GM21576 (cell line): ENCODE measurements at regions not wholly inside any gene's neighbourhood (a gene's known extent, or its start where the extent isn't known, plus 50 kb on each side); places are given as distances from the start of the nearest gene placed in this dataset.

Experiments
- ATAC-seq: cut with Tn5 transposase; IDR thresholded peaks from one replicate; pipeline ENCODE4 v1.9.1; 2021; ENCODE audit warnings: mild to moderate bottlenecking, moderate library complexity; ENCODE audit not compliant: unreplicated experiment

GRCh38 chr11:19311308-19312030, 70.7 kb upstream of the E2F8 start:
- ATAC-seq = peak; percentile 73

- ATAC-seq = no peak
These were observed 66.8 kb upstream of the E2F8 start for GRCh38 chr11:19307498-19307897.

DNA sequence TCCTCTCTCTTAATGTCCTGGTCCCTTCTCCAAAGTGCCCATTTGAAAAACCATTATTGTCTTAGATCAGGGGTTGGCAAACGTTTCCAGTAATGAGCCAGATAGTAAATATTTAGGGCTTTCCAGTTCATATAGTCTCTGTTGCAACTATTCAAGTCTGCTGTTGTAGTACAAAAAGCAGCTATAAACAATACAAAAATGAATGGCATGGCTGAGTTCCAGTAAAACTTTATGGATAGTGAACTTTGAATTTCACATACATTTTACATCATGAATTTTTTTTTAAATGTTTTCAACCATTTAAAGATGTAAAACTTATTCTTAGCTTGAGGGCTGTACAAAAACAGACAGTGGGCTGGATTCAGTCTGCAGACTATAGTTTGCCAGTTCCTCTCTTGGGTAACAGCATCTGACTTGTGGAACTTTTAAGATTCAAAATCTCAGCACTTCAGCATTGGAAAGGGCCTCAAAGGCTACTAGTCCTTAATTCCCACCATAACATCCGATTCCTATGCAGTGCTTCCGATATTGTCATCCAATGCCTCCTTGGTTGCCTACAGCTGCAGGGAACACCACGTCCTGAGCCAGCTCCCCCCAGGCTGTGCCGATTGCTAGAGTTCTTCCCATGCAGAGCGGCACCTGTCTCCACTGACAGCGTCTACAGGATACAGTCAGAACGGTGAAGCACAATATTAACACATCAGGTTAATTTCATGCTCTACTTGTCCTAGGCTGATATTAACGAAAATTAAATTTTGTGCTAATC, 65.6 kb upstream of the E2F8 start:
- ATAC-seq = no peak

- no peak for ATAC-seq
These were observed 60.6 kb upstream of the E2F8 start for GRCh38 chr11:19301361-19301760.

DNA sequence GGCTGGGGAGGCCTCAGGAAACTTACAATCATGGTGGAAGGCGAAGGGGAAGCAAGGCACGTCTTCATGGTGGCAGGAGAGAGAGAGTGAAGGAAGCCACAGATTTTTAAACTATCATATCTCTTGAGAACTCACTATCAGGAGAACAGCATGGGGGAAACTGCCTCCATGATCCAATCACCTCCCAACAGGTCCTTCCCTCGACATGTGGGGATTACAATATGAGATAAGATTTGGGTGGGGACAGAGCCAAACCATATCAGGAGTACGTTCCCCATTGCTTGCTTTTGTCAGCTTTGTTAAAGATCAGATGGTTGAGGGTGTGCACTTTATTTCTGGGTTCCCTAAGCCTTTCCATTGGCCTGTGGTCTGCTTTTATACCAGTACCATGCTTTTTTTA, 53.7 kb upstream of the E2F8 start:
- ATAC-seq = no peak

DNA sequence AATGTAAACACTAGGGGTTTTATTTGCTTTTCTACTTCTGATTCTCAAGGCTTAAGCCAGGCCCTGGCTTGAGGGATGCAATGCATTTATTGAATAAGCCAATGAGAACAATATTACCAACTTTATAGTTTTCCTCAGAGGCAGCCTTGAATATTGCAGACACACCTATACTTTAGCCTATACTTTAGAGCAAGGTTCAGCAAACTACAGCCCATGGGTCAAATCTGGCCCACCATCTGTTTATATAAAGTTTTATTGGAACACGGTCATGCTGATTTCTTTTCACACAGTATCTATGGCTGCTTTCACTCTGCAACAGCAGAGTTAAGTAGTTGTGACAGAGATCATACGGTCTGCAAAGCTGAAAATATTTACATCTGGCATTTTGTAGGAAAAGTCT, 50.3 kb upstream of the E2F8 start:
- no peak for ATAC-seq
